HCT116 (cell line): ENCODE measurements at regions not wholly inside any gene's neighbourhood (a gene's known extent, or its start where the extent isn't known, plus 50 kb on each side); places are given as distances from the start of the nearest gene placed in this dataset.

Experiments used
- CTCF ChIP-seq, 3 experiments: fragments of 200-600 bp in 1 of 3; sonication (generic) in 1 of 3; IDR thresholded peaks in 2 of 3; conservative IDR thresholded peaks in 1 of 3; 2 replicates each; pipeline ENCODE4 v1.5.1; 2012 to 2017; ENCODE audit warnings: low read depth in 2 of 3, low read length in 2 of 3, antibody characterized with exemption in 1 of 3, borderline replicate concordance in 1 of 3, control low read depth in 1 of 3, mild to moderate bottlenecking in 1 of 3, mixed read lengths in 1 of 3, mixed run types in 1 of 3, moderate library complexity in 1 of 3; ENCODE audit not compliant: insufficient read depth in 1 of 3
- EZH2 ChIP-seq: fragments of 200-600 bp; sonication (generic); IDR thresholded peaks from 2 replicates; pipeline ENCODE4 v1.6.1; 2017; ENCODE audit warnings: antibody characterized with exemption, mixed run types
- EZH2phosphoT487 ChIP-seq: fragments of 200-600 bp; IDR thresholded peaks from 2 replicates; pipeline ENCODE4 v1.6.1; 2018; ENCODE audit warnings: antibody characterized with exemption, borderline replicate concordance
- POLR2A ChIP-seq: IDR thresholded peaks from 2 replicates; pipeline ENCODE4 v1.7.0; 2011; ENCODE audit warnings: borderline replicate concordance; ENCODE audit not compliant: insufficient read depth, insufficient read length; ENCODE audit errors: extremely low read depth
- POLR2AphosphoS5 ChIP-seq: IDR thresholded peaks from 2 replicates; pipeline ENCODE4 v1.6.1; 2011; ENCODE audit warnings: mild to moderate bottlenecking, low read depth, low read length, moderate library complexity
- REST ChIP-seq: IDR thresholded peaks from 2 replicates; pipeline ENCODE4 v1.6.1; 2012; ENCODE audit warnings: low read depth
- SIN3A ChIP-seq: IDR thresholded peaks from 2 replicates; pipeline ENCODE4 v1.6.1; 2012; ENCODE audit warnings: low read depth

GRCh38 chr4:14583752-14584151 lies 418.5 kb upstream of the CPEB2 start:
- TF ChIP-seq EZH2 (no peak), CTCF (IDR thresholded peaks at IDR 0.05 in 2 of 3, conservative IDR thresholded peaks at IDR 0.05 in 1 of 3; ENCODE audit: borderline replicate concordance in 1 of 3, insufficient read depth in 1 of 3, low read depth in 2 of 3, low read length in 2 of 3) (no peak), POLR2A (no peak), REST (no peak), POLR2AphosphoS5 (no peak), EZH2phosphoT487 (no peak), SIN3A (no peak)
